Left colon (tissue), 2 donors: ENCODE measurements at regions not wholly inside any gene's neighbourhood (a gene's known extent, or its start where the extent isn't known, plus 50 kb on each side); places are given as distances from the start of the nearest gene placed in this dataset.
A peak's percentile ranks its signal among the peaks of the same experiment; 100 is the strongest.

Source experiments
- ATAC-seq: fragments of 200-7000 bp; cut with Tn5 transposase; one replicate; pipeline ENCODE4 v1.9.1; 2020; ENCODE audit warnings: mild to moderate bottlenecking, moderate library complexity
- DNase-seq, 2 donors: peaks; one replicate each; pipeline ENCODE4 v3.0.0-alpha.2; 2020
- intact Hi-C, 2 donors: fragments of 100-400 bp; cut with DNase I in 1 of 2; cut with micrococcal nuclease in 1 of 2; formaldehyde crosslinking; loops; one replicate each; pipeline versions ENCODE4 v1.11.2 to v1.14.0; 2022; cut with DNase I, micrococcal nuclease
- donor health status: DM: no; HTN: no; CAD: no.
- donor health status: DM: yes; HTN: yes; CAD: no.

DNA sequence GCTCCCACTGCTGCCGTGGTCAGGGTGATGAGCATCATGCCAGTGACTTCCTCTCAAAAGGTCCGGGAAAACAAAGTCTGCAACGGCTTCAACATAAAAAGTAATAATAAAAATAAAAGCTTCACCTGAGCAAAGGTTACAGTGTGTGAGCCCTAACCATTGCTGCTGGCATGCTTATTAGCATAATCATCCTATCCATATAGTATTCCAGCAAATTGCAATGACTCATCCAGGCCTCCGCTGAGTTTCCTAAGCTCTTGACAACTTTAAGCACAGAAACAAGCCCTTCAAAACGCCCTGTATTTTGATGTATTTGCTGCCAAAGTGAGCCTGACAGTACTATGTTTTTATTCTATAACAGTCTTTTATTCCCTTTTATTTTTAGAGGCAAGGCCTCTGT lies 100.5 kb downstream of the AASDH start:
- ATAC-seq, result peak; percentile 77
- intact Hi-C loops, result no loop called here
- DNase-seq, result no peak

DNA sequence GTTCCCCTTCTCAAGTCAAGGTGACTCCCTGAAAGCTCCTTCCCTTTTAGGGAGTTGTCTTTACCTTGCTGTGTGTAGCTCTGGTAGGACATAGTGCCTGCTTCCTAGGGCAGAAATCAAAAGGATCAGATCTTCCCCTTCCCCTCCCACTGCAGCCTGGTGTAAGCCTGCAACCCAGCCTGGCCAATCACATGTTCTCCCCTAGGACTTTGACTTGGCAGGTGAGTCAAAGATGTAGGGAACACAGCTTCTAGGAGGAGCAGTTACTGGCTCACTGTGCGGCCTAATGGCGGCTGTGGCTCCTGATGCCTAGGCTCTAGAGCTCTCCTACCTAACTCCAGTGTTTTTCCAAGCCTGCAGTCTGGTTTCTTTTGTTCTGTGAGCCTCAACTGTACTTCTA lies 103.9 kb downstream of the AASDH start:
- ATAC-seq (peak; percentile 76), DNase-seq (no peak)
- intact Hi-C loops, result no loop called here

DNA sequence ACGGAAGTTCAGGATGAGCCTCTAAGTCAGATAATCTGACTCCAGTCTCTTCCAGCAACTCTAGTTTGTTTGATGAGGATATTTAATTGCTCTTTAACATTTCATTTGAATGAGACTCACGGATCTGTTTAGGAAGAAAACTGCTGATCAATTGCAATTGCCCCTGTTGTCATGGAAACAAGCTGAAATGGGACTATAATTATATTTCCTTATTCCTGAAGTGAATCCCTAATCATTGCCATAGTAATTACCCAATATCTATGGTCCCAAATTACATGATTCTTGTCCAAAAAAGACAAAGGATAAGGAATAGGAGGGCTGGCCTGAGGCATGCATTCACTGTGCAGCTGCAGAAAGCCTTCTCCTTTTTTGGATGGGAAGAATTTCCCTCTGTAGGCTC lies 105.3 kb downstream of the AASDH start:
- ATAC-seq (no peak), DNase-seq (no peak)
- intact Hi-C loops, result no loop called here

DNA sequence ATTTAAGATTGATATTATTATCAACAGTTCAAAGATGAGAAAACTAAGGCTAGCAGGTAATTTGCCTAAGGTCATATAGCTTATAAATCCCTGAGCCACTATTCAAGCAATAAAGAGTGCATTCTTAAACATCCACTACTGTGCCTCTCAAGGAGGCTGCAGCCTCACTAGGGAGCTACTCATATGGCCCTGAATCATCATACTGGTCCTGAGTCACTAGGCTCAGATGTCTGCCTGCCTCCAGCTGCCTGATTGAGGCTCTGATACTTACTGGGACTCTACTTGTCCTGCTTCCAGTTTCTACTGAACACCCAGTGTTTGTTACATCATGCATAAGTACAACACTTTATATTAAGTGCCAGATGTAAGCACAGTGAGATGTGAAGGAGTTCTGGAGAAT lies 110.7 kb downstream of the AASDH start:
- intact Hi-C loops, result no loop called here
- no peak for DNase-seq
- ATAC-seq, result no peak

DNA sequence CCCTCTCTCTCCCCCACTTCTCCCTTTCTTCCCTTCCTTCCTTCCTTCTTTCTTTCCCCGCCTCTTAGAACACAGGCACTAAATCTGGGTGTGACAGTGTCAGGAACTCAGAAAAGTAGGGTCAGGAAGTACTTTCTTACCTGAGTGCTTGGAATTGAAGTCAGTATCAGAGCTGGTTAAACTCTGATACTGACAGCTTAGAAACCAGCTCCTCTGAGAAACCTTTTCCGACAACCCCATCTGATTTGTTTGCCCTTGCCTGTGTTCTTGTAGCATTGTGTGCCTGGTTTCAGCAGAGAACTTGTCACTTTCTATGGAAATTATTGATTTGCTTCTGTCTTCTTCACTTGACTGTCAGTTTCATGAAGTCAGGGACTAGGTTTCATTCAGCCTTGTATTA lies 113.9 kb downstream of the AASDH start:
- peak; percentile 68 for ATAC-seq
- intact Hi-C loops, result no loop called here
- no peak for DNase-seq

DNA sequence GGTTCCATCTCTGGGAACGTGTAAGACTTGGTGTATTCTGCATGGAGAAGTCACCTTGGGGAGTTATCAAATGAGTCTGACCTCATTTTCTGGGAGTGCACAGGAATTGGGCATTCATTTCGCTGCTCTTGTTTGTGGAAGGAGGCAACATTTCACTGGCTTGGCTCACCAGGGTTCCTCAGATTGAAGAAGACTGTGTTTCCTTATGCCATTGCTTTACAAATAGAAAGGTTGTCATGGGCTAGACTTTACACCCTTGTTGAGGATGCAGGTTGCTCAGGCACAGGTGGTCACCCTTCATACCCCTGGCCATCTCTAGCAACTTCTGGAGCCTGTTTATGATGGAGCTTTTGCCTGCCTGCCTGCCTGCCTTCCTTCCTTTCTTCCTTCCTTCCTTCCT lies 114.4 kb downstream of the AASDH start:
- ATAC-seq (peak; percentile 69), DNase-seq (no peak)
- intact Hi-C loops, result no loop called here

DNA sequence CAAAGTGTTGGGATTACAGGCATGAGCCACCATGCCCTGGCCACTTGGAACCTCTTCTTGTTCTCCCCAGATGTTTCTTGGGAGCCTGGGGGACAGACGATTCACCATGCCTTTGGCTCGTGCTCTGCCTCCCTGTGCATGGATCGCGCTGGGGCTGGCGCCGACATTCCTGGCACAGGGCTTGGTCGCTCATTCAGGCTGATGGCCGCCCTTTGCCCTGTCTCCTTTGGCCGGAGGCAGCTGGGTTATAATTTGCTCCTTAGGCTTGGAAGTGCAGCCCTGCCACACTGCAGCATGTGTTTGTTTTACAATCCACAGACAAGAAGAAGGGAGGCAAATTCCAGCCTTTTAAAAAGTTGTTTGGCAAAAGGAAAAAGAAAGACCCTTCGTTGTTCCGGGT lies 115.3 kb downstream of the AASDH start:
- intact Hi-C loops, result no loop called here
- peak; percentile 69 to 82 for DNase-seq
- ATAC-seq, result peak; percentile 84

DNA sequence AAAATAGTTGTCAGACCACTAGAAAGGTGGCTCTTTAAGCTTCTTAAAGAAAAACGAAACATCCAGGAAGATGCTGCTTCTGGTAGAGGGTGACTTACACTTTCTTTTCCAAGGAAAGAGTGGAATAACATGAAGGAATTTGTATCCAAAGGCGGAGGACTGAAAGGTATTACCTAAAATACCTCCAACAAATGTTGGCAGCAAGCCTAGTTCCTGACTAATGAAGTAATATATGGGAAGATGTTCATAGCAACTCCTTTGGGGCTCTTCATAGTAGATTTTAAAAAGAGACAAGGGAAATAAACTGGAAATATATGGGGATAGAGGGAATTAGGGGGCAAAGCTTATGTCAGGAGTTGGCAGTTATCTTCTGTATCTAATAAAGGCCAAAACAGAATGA lies 116.2 kb downstream of the AASDH start:
- no peak for DNase-seq
- ATAC-seq, result no peak
- intact Hi-C loops, result no loop called here

DNA sequence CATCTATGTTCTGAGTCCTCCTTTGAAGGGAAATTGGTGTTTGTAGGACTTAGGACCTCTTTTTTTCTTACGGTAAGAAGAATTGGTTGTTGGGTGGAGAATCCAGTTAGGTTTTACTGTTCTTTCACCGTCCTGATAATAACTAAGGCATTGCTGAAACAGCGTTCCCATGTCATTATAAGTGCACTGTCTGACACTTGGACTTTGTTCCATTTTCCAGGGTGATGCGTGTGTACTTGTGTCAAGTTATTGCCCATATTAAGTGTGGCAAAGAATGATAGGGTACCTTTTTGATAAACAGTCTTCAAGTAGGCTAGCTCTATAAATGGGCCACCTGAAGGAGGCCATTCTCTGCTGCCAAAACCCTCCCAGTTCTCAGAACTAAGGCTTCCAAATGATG lies 119.7 kb downstream of the AASDH start:
- no peak for DNase-seq
- peak; percentile 73 for ATAC-seq
- intact Hi-C loops, result no loop called here

DNA sequence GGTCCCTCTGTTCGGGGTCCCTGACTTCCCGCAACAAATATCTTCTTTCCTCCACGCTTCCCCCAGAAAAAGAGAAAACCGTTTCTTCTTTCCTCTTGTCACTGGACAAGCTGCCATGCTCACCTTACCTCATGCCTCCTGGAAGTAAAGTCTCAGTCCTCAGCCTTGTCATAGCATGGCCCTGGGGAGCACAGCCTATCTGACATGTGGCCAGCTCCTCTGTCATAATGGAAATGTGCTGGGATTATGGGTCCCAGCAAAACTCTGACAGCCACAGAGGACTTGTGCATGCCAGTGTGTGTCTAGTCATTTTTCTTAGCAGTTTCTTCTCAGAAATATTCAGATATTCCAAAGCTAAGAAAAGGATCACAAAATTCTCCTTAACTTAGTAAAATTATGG lies 122.4 kb downstream of the AASDH start:
- intact Hi-C loops, result no loop called here
- no peak for DNase-seq
- ATAC-seq, result no peak

DNA sequence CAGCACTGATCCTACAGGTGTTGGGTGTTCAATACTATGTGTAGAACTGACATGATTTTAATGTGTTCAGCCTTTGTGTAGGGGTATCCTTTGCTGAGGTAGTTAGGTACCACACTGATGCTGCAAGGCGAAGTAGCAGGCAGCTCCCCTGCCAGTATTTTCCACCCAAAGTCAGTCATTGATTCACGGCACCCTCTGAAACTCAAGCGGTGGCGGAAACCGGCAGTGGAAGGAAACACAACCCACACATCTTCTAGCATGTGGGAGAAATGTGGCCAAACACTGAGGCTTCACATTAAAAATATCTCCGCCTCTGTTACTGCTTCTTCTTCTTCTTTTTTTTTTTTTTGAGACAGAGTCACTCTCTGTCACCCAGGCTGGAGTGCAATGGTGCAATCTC lies 126.3 kb downstream of the AASDH start:
- DNase-seq (no peak), ATAC-seq (no peak)
- intact Hi-C loops, result no loop called here

DNA sequence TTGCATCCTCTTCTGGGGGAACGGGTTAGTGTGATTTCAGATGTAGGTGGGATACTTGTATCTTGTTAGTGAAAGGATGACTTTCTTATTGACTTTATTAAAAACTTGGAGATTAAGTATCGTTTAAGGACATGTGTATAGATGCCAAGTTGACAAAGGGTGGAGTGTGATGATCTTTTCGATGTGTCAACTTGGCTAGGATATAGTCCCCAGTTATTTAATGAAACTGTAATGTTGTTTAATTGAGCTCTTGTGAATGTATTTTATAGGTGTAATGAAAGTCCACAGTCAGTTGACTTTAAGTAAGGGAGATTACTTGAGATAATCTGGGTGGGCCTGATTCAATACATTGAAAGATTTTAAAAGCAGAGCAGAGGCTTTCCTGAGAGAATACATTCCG lies 127.0 kb downstream of the AASDH start:
- no peak for DNase-seq
- ATAC-seq, result peak; percentile 80
- intact Hi-C loops, result no loop called here

DNA sequence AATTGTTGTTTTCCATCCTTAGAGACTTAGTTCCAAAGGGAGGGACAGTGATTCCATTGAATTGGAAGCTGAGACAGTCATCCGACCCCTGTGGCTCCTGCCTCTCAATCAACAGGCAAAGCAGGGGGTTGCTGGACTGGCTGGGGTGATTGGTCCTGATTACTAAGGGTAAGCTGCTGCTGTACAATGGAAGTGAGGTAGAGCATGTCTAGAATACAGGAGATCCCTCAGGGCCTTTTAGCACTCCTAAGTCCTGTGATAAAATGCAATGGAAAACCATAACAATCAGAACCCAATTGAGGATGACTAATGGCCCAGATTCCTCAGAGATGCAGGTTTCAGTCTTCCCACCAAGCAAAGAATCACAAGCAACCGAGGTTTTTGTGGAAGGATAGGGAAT lies 127.6 kb downstream of the AASDH start:
- ATAC-seq (no peak), DNase-seq (no peak)
- intact Hi-C loops, result no loop called here

DNA sequence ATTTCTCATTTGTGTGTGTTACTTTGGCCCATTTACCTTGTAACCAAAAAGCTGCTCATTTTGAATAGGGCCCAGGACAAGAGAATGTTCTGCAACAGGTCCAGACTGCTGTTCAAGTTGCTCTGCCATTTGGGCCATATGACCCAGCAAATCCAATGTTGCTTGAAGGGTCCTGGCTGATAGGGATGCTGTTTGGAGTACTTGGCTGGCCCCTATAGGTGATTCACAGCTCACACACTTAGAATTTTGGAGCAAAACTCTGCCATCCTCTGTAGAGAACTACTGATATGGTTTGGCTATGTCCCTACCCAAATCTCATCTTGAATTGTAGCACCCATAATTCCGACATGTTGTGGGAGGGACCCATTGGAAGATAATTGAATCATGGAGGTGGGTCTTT lies 131.5 kb downstream of the AASDH start:
- intact Hi-C loops, result no loop called here
- DNase-seq (no peak), ATAC-seq (no peak)

DNA sequence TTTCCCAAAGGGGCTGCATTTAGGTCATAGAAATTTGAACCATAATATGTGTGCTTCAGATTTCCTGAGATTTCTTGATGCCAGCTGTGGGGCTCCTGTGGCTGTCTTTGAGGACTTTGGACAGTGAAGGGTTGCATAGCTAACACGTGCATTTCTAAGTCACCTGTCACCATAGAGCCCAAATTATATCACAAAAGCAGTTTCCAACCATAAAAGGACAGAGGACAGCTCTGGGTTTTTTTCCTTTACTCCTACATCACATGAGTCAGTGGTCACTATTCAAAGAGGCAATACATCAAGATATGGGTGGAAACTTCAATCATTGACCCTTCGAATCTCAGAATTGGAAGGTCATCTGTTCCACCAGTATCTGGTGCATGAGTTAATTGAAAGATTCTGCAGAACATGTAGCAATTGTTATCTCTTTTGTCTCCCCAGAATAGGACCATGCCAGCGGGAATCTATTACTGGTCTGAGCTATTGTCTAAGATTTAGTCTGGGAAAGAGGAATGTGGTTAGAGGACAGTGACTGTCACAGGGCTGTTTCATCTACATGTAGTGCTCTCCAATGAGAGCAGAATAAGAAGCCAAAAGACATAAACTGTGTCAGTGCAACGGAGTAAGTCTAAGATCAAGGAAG lies 133.5 kb downstream of the AASDH start:
- no peak for DNase-seq
- intact Hi-C loops, result no loop called here
- peak; percentile 68 for ATAC-seq

DNA sequence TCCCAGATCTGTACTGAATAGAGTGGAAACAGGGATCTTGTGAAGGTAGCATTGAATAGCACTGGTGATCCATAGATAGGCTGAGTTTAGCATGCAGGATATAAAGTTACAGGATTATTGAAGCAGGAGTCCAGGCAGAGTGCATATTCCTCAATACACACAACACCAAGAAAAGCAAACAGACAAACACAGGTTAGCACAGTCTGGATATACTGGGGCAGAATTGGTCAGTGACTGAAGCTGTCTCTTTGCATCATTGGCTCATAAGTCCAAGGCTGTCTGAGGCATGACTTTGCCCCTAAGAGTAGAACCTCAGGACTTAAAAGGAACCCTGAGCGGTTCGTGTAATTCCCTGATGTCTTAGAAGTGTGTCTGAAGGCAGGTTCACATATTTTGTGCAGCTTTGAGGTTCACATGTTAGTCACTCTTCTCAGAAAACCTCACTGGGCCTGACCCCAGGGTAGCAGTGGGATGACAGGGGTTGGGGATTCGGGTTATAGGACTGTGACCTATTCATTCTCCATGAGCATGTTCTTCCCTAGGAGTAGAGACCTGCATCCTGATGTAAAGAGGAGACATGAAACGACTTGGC lies 134.6 kb downstream of the AASDH start:
- intact Hi-C loops, result no loop called here
- ATAC-seq, result no peak
- DNase-seq, result no peak

DNA sequence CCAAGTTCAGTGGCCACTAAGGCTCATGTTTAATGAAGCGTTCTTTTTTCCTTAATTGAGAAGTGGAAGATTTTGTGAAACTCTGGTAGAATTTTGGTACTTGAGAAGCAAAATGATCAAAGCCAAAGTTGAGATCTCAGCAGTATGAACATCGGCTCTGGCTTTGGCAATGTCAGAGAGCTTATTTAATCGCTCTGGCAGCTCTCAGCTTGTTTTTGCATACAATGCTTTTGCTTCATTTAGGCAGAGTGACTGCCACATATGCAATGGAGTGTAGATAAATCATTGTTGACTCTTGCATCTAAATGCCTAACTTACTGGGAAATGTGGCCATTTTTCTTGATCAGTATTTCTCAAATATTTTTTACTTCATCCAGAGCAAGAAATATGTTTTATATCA lies 135.7 kb downstream of the AASDH start:
- intact Hi-C loops, result no loop called here
- ATAC-seq (no peak), DNase-seq (no peak)

DNA sequence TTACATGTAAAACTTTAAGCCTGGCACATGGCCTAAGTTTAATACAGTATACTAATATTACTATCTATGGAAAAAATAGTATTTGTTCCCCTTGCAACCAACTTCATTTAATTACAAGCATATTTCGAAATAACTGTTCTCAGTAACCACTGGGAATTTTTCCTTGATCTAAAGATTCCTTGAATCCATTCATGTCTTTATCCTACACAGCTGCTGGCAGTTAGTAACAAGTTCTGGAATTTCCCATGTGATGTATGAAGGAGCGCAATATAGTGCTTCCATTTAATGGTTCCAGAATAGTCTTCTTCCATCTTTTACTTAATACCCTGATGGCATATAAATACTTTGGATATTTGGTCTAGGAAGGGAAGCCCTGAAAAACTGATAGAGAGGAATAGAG lies 136.5 kb downstream of the AASDH start:
- intact Hi-C loops, result no loop called here
- no peak for ATAC-seq

DNA sequence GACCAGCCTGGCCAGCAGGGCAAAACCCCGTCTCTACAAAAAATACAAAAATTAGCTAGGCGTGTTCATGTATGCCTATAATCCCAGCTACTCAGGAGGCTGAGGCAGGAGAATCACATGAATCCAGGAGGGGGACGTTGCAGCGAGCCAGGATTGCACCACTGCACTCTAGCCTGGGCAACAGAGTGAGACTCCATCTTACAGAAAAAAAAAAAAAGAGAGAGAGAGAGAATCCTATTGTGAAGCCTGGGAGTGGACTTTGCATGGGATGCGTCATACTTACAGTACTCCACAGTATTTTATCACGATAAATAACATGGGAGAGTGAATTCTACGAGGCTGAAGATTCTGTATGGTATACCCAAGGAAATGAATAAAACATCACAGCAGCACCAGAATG lies 139.6 kb downstream of the AASDH start:
- intact Hi-C loops, result no loop called here
- DNase-seq, result no peak
- ATAC-seq, result peak; percentile 62

More for the DNA sequence above, 136.5 kb downstream of the AASDH start:
- no peak for DNase-seq

DNA sequence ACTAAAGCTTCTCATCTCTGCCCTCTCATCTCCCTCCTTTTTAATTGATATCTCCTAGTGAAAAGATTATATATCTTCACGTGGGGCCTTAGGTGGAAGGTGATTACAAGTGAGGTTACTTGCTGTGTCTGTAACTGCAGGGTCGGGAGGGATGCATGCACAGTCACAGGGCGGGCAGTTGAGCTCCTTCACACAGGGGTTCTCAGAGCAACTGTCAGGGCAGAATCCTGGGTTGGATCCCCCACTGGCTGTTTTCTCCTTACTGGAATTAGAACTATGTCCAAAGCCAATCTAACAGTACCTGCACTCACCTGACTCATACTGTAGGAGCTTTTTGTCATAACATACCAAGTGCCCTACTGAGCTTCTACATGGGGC lies 141.1 kb downstream of the AASDH start:
- ATAC-seq, result no peak
- no peak for DNase-seq
- intact Hi-C loops, result no loop called here

DNA sequence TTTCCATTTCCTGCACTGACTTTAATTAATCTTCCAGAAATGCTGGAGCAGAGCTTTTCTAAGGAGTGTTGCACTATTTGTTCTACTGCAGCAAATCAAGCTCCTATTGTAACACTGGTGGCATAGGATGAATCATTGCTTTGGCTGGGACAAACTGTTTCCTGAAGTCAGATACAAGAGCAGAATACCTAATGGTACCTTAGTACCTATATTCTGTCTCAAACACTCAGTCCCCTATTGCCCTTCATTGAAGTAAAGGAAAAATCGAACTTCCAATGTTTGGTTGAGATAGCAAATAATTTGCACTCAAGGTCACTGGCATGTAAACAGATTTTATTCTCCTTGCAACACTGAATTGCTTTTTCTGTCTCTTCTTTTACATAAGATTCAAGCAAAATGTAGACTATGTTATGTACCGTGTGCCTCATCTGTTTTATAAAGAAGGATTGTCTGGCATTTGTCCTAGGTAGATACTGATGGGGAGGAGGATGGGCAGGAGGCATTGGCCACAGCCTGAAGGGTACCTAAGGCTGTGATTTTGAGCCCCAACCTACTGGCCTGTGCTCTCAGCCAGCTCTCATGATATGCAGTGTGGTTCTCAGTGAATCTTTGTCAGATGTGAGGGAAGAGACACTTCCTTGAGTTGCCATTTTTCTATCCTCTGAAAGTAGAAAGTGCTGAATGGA lies 141.6 kb downstream of the AASDH start:
- intact Hi-C loops, result no loop called here
- ATAC-seq (peak; percentile 24), DNase-seq (no peak)
